ENCODE measurements at regions not wholly inside any gene's neighbourhood (a gene's known extent, or its start where the extent isn't known, plus 50 kb on each side); places are given as distances from the start of the nearest gene placed in this dataset.

- Histone ChIP-seq H3K9me3 (ENCODE audit: control insufficient read depth, insufficient read depth, low read length) (no peaks in the 10 kb centered on the region), H3K4me2 (ENCODE audit: low read length) (no peak overlapping the region), H3K27ac (ENCODE audit: low read depth, low read length) (no peak overlapping the region), H3K9me2 (replicated peaks; ENCODE audit: control insufficient read depth, low read length) (no peaks in the 10 kb centered on the region), H3K79me2 (ENCODE audit: control insufficient read depth, low read length) (no peaks in the 10 kb centered on the region), H3F3A (ENCODE audit: control insufficient read depth, insufficient read depth) (no peaks in the 10 kb centered on the region), H3K27me3 (ENCODE audit: control insufficient read depth, low read length) (no peaks in the 10 kb centered on the region), H4K20me1 (ENCODE audit: control insufficient read depth, insufficient read depth, low read depth, low read length) (no peaks in the 10 kb centered on the region), H3K36me3 (ENCODE audit: control insufficient read depth, low read length) (no peaks in the 10 kb centered on the region), H3K4me3 (ENCODE audit: low read length) (no peak overlapping the region), H3K4me1 (ENCODE audit: control insufficient read depth, low read length) (no peaks in the 10 kb centered on the region)
- TF ChIP-seq CTCF (IDR thresholded peaks at IDR 0.05; ENCODE audit: low read depth, low read length, poor library complexity, severe bottlenecking): no peak
- no peak for TF ChIP-seq EZH2phosphoT487 (IDR thresholded peaks at IDR 0.05; ENCODE audit: borderline replicate concordance, low read length)
Observed at GRCh38 chrX:69366183-69366582, 137.9 kb upstream of the NALF2 start.

GRCh38 chrX:69365755-69366154 is 138.4 kb upstream of the NALF2 start:
- no peaks in the 10 kb centered on the region for H3K27me3 ChIP-seq (ENCODE audit: control insufficient read depth, low read length)

GRCh38 chrX:69365349-69365748 is 138.8 kb upstream of the NALF2 start:
- no peaks in the 10 kb centered on the region for H3K79me2 ChIP-seq (ENCODE audit: control insufficient read depth, low read length)
- H3K9me2 ChIP-seq (replicated peaks; ENCODE audit: control insufficient read depth, low read length): no peaks in the 10 kb centered on the region
- H3K4me3 ChIP-seq (ENCODE audit: low read length): no peak overlapping the region
- no peaks in the 10 kb centered on the region for H3K9me3 ChIP-seq (ENCODE audit: control insufficient read depth, insufficient read depth, low read length)
- no peaks in the 10 kb centered on the region for H3K36me3 ChIP-seq (ENCODE audit: control insufficient read depth, low read length)
- H3K27ac ChIP-seq (ENCODE audit: low read depth, low read length): no peak overlapping the region
- H3F3A ChIP-seq (ENCODE audit: control insufficient read depth, insufficient read depth): no peaks in the 10 kb centered on the region
- TF ChIP-seq EZH2phosphoT487 (IDR thresholded peaks at IDR 0.05; ENCODE audit: borderline replicate concordance, low read length): no peak
- no peak for TF ChIP-seq CTCF (IDR thresholded peaks at IDR 0.05; ENCODE audit: low read depth, low read length, poor library complexity, severe bottlenecking)
- no peak overlapping the region for H3K4me2 ChIP-seq (ENCODE audit: low read length)
- no peaks in the 10 kb centered on the region for H4K20me1 ChIP-seq (ENCODE audit: control insufficient read depth, insufficient read depth, low read depth, low read length)
- H3K27me3 ChIP-seq (ENCODE audit: control insufficient read depth, low read length): no peaks in the 10 kb centered on the region
- H3K4me1 ChIP-seq (ENCODE audit: control insufficient read depth, low read length): no peaks in the 10 kb centered on the region

More at GRCh38 chrX:69365755-69366154, 138.4 kb upstream of the NALF2 start:
- no peak for TF ChIP-seq CTCF (IDR thresholded peaks at IDR 0.05; ENCODE audit: low read depth, low read length, poor library complexity, severe bottlenecking)
- no peak for TF ChIP-seq EZH2phosphoT487 (IDR thresholded peaks at IDR 0.05; ENCODE audit: borderline replicate concordance, low read length)
- Histone ChIP-seq H3K9me2 (replicated peaks; ENCODE audit: control insufficient read depth, low read length) (no peaks in the 10 kb centered on the region), H3K27ac (ENCODE audit: low read depth, low read length) (no peak overlapping the region), H3K79me2 (ENCODE audit: control insufficient read depth, low read length) (no peaks in the 10 kb centered on the region), H3K4me2 (ENCODE audit: low read length) (no peak overlapping the region), H3K9me3 (ENCODE audit: control insufficient read depth, insufficient read depth, low read length) (no peaks in the 10 kb centered on the region), H4K20me1 (ENCODE audit: control insufficient read depth, insufficient read depth, low read depth, low read length) (no peaks in the 10 kb centered on the region), H3K4me3 (ENCODE audit: low read length) (no peak overlapping the region), H3K36me3 (ENCODE audit: control insufficient read depth, low read length) (no peaks in the 10 kb centered on the region), H3K4me1 (ENCODE audit: control insufficient read depth, low read length) (no peaks in the 10 kb centered on the region), H3F3A (ENCODE audit: control insufficient read depth, insufficient read depth) (no peaks in the 10 kb centered on the region)

GRCh38 chrX:69362856-69363255 is 141.3 kb upstream of the NALF2 start:
- no peak overlapping the region for H3K27ac ChIP-seq (ENCODE audit: low read depth, low read length)
- no peaks in the 10 kb centered on the region for H3K36me3 ChIP-seq (ENCODE audit: control insufficient read depth, low read length)
- TF ChIP-seq CTCF (IDR thresholded peaks at IDR 0.05; ENCODE audit: low read depth, low read length, poor library complexity, severe bottlenecking) (no peak), EZH2phosphoT487 (IDR thresholded peaks at IDR 0.05; ENCODE audit: borderline replicate concordance, low read length) (no peak)
- no peaks in the 10 kb centered on the region for H3K9me2 ChIP-seq (replicated peaks; ENCODE audit: control insufficient read depth, low read length)
- no peak overlapping the region for H3K4me2 ChIP-seq (ENCODE audit: low read length)
- H4K20me1 ChIP-seq (ENCODE audit: control insufficient read depth, insufficient read depth, low read depth, low read length): no peaks in the 10 kb centered on the region
- no peaks in the 10 kb centered on the region for H3K79me2 ChIP-seq (ENCODE audit: control insufficient read depth, low read length)
- H3K4me3 ChIP-seq (ENCODE audit: low read length): no peak overlapping the region
- H3K9me3 ChIP-seq (ENCODE audit: control insufficient read depth, insufficient read depth, low read length): no peaks in the 10 kb centered on the region
- H3F3A ChIP-seq (ENCODE audit: control insufficient read depth, insufficient read depth): no peaks in the 10 kb centered on the region
- H3K27me3 ChIP-seq (ENCODE audit: control insufficient read depth, low read length): no peaks in the 10 kb centered on the region
- no peaks in the 10 kb centered on the region for H3K4me1 ChIP-seq (ENCODE audit: control insufficient read depth, low read length)

Data from DOHH2 (cell line).